DOHH2 (cell line): ENCODE measurements at regions not wholly inside any gene's neighbourhood (a gene's known extent, or its start where the extent isn't known, plus 50 kb on each side); places are given as distances from the start of the nearest gene placed in this dataset.

Source experiments
- H3F3A ChIP-seq: fragments of 200-600 bp; sonication (generic), shearing (Covaris generic); 2 replicates; pipeline ENCODE4 v1.6.0; 2016; ENCODE audit warnings: antibody characterized with exemption, mild to moderate bottlenecking; ENCODE audit not compliant: control insufficient read depth, insufficient read depth
- H3K27ac ChIP-seq: fragments of 200-600 bp; sonication (generic); 2 replicates; pipeline ENCODE4 v1.5.1; 2014; ENCODE audit warnings: low read depth, mild to moderate bottlenecking, low read length, moderate library complexity
- H3K27me3 ChIP-seq: fragments of 200-600 bp; sonication (generic); 2 replicates; pipeline ENCODE4 v1.6.1; 2014; ENCODE audit warnings: mild to moderate bottlenecking, low read length, mixed read lengths; ENCODE audit not compliant: control insufficient read depth
- H3K36me3 ChIP-seq: fragments of 200-600 bp; sonication (generic); 2 replicates; pipeline ENCODE4 v1.6.1; 2014; ENCODE audit warnings: mild to moderate bottlenecking, low read length, moderate library complexity, mixed read lengths; ENCODE audit not compliant: control insufficient read depth
- H3K4me1 ChIP-seq: fragments of 200-600 bp; sonication (generic); 2 replicates; pipeline ENCODE4 v1.6.1; 2014; ENCODE audit warnings: mild to moderate bottlenecking, low read length, mixed read lengths; ENCODE audit not compliant: control insufficient read depth
- H3K4me2 ChIP-seq: fragments of 200-600 bp; sonication (generic); 2 replicates; pipeline ENCODE4 v1.6.0; 2014; ENCODE audit warnings: mild to moderate bottlenecking, low read length, moderate library complexity
- H3K4me3 ChIP-seq: fragments of 200-600 bp; sonication (generic); 2 replicates; pipeline ENCODE4 v1.5.1; 2014; ENCODE audit warnings: mild to moderate bottlenecking, low read length, mixed read lengths
- H3K79me2 ChIP-seq: fragments of 200-600 bp; sonication (generic); 2 replicates; pipeline ENCODE4 v1.6.1; 2014; ENCODE audit warnings: mild to moderate bottlenecking, low read length, mixed read lengths; ENCODE audit not compliant: control insufficient read depth
- H3K9me2 ChIP-seq: fragments of 200-600 bp; sonication (generic); replicated peaks from 2 replicates; pipeline ENCODE4 v1.6.1; 2014; ENCODE audit warnings: mild to moderate bottlenecking, low read length, mixed read lengths; ENCODE audit not compliant: control insufficient read depth
- H3K9me3 ChIP-seq: fragments of 200-600 bp; sonication (generic); 2 replicates; pipeline ENCODE4 v1.6.1; 2014; ENCODE audit warnings: antibody characterized with exemption, low read length, mixed read lengths; ENCODE audit not compliant: control insufficient read depth, insufficient read depth
- H4K20me1 ChIP-seq: fragments of 200-600 bp; sonication (generic); 2 replicates; pipeline ENCODE4 v1.6.0; 2014; ENCODE audit warnings: low read depth, mild to moderate bottlenecking, antibody characterized with exemption, low read length, moderate library complexity; ENCODE audit not compliant: control insufficient read depth, insufficient read depth
- CTCF ChIP-seq: fragments of 200-600 bp; sonication (generic); IDR thresholded peaks from one replicate; pipeline ENCODE4 v1.5.1; 2014; ENCODE audit warnings: antibody characterized with exemption, mild to moderate bottlenecking, low read depth, low read length; ENCODE audit not compliant: poor library complexity, severe bottlenecking
- EZH2phosphoT487 ChIP-seq: fragments of 200-600 bp; sonication (generic); IDR thresholded peaks from 2 replicates; pipeline ENCODE4 v1.6.1; 2017; ENCODE audit warnings: borderline replicate concordance, mild to moderate bottlenecking, antibody characterized with exemption, low read length, moderate library complexity, mixed read lengths

DNA sequence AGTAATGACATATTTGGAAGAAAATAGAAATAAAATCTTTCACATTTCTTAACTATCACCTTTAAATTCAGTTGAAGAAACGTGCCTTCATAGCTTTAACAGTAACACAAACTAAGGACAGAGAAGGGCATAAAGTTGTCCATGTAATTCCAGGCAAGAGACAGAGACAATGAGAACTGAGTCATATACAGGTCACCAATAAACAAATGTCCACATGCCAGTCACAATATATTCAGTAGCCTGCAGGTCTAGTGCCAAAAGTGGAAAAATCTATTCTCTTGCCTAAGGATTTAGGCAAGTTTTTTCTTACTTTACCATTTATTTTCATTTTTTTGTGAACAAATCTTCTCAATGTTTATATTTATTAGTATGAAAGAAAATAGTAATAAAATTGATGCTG lies 1711.5 kb upstream of the NUDT12 start:
- Histone ChIP-seq H3K4me2 (no peak overlapping the region), H3F3A (no peaks in the 10 kb centered on the region), H3K9me2 (no peaks in the 10 kb centered on the region), H3K27me3 (no peaks in the 10 kb centered on the region), H3K4me1 (no peaks in the 10 kb centered on the region), H3K27ac (no peak overlapping the region), H3K9me3 (no peaks in the 10 kb centered on the region), H3K4me3 (no peak overlapping the region), H3K36me3 (no peaks in the 10 kb centered on the region), H4K20me1 (no peaks in the 10 kb centered on the region), H3K79me2 (no peaks in the 10 kb centered on the region)
- TF ChIP-seq EZH2phosphoT487, result no peak
- no peak for TF ChIP-seq CTCF

GRCh38 chr5:105263515-105263914 lies 1700.9 kb upstream of the NUDT12 start:
- Histone ChIP-seq H3K36me3 (no peaks in the 10 kb centered on the region), H3K9me3 (no peaks in the 10 kb centered on the region), H3K4me1 (no peaks in the 10 kb centered on the region), H3K4me3 (no peak overlapping the region), H3K4me2 (no peak overlapping the region), H3F3A (no peaks in the 10 kb centered on the region), H3K27ac (no peak overlapping the region), H3K79me2 (no peaks in the 10 kb centered on the region), H3K27me3 (no peaks in the 10 kb centered on the region), H4K20me1 (no peaks in the 10 kb centered on the region), H3K9me2 (no peaks in the 10 kb centered on the region)
- TF ChIP-seq CTCF, result no peak
- no peak for TF ChIP-seq EZH2phosphoT487

DNA sequence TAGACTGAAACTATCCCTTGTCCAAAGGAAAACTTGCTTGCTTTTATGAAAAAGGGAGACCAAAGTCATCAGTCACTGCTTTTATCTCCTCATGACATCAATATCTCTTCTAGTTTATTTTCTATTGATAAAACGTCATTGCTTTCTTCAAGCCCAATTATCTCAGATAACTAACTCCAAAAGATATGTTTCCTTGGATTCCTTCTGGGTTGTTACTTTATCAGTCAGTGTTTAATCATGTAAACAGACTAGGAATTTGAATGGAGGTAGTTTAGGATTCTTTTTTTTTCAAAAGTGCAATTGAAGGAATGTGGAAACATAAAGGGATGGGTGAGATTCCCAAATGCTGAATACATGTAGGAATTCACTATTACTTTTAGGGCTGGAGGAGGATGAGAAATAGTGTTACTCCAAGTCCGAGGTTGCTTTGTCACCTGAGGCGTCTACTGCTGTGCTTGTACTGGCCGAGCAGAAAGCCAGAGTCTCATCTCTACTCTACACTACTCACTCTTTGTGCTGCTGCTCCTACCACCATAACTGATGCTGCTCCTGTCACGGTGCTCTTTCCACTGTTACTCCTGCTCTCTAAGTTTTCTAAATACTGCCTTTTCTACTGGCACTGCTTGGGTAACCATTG lies 1697.1 kb upstream of the NUDT12 start:
- no peak overlapping the region for H3K4me2 ChIP-seq
- H3K9me2 ChIP-seq, result no peaks in the 10 kb centered on the region
- H3K79me2 ChIP-seq, result no peaks in the 10 kb centered on the region
- H3K27ac ChIP-seq, result no peak overlapping the region
- TF ChIP-seq EZH2phosphoT487 (no peak), CTCF (no peak)
- H3F3A ChIP-seq, result no peaks in the 10 kb centered on the region
- H4K20me1 ChIP-seq, result no peaks in the 10 kb centered on the region
- no peaks in the 10 kb centered on the region for H3K4me1 ChIP-seq
- H3K27me3 ChIP-seq, result no peaks in the 10 kb centered on the region
- H3K36me3 ChIP-seq, result no peaks in the 10 kb centered on the region
- H3K4me3 ChIP-seq, result no peak overlapping the region
- H3K9me3 ChIP-seq, result no peaks in the 10 kb centered on the region
